H9 (cell line): ENCODE measurements at regions not wholly inside any gene's neighbourhood (a gene's known extent, or its start where the extent isn't known, plus 50 kb on each side); places are given as distances from the start of the nearest gene placed in this dataset.

Experiments used
- DNase-seq: peaks from one replicate; pipeline ENCODE4 v3.0.0-alpha.2; 2017
- H2AFZ ChIP-seq: one replicate; pipeline ENCODE4 v1.6.1; 2013; ENCODE audit warnings: mild to moderate bottlenecking, low read length, control low read depth, moderate library complexity
- H2AK5ac ChIP-seq: 2 replicates; pipeline ENCODE4 v1.6.1; 2013; ENCODE audit warnings: low read length, control low read depth, mixed read lengths; ENCODE audit not compliant: insufficient read length
- H2BK120ac ChIP-seq: one replicate; pipeline ENCODE4 v1.6.1; 2013; ENCODE audit warnings: low read depth, mild to moderate bottlenecking, low read length, control low read depth, inconsistent platforms; ENCODE audit not compliant: poor library complexity, severe bottlenecking
- H2BK12ac ChIP-seq: 2 replicates; pipeline ENCODE4 v1.6.1; 2013; ENCODE audit warnings: low read length, control low read depth, mixed read lengths, low read depth; ENCODE audit not compliant: insufficient read length
- H2BK15ac ChIP-seq: 2 replicates; pipeline ENCODE4 v1.6.1; 2013; ENCODE audit warnings: low read depth, low read length, control low read depth
- H2BK20ac ChIP-seq: one replicate; pipeline ENCODE4 v1.6.1; 2013; ENCODE audit warnings: low read depth, mild to moderate bottlenecking, low read length, control low read depth, inconsistent platforms; ENCODE audit not compliant: poor library complexity, severe bottlenecking
- H2BK5ac ChIP-seq: 2 replicates; pipeline ENCODE4 v1.6.1; 2013; ENCODE audit warnings: low read length, control low read depth, mixed read lengths; ENCODE audit not compliant: insufficient read length
- H3K14ac ChIP-seq: 2 replicates; pipeline ENCODE4 v1.6.1; 2013; ENCODE audit warnings: low read length, control low read depth; ENCODE audit not compliant: insufficient read depth
- H3K18ac ChIP-seq: 2 replicates; pipeline ENCODE4 v1.6.1; 2013; ENCODE audit warnings: low read depth, mild to moderate bottlenecking, mixed read lengths, low read length, control low read depth; ENCODE audit not compliant: insufficient read length
- H3K23ac ChIP-seq: 2 replicates; pipeline ENCODE4 v1.6.1; 2013; ENCODE audit warnings: low read length, control low read depth, mixed read lengths, low read depth; ENCODE audit not compliant: insufficient read length
- H3K23me2 ChIP-seq: 2 replicates; pipeline ENCODE4 v1.6.1; 2013; ENCODE audit warnings: low read depth, mild to moderate bottlenecking, mixed read lengths, low read length, control low read depth; ENCODE audit not compliant: insufficient read length, poor library complexity, severe bottlenecking
- H3K27ac ChIP-seq: 2 replicates; pipeline ENCODE4 v1.5.1; 2013; ENCODE audit warnings: low read length, control low read depth, mixed read lengths, low read depth; ENCODE audit not compliant: insufficient read length
- H3K27me3 ChIP-seq: 2 replicates; pipeline ENCODE4 v1.6.1; 2013; ENCODE audit warnings: low read length, control low read depth, inconsistent platforms; ENCODE audit not compliant: insufficient read depth
- H3K4ac ChIP-seq: 2 replicates; pipeline ENCODE4 v1.6.1; 2013; ENCODE audit warnings: low read depth, mild to moderate bottlenecking, control low read depth, inconsistent platforms, low read length, moderate library complexity
- H3K4me1 ChIP-seq: 2 replicates; pipeline ENCODE4 v1.6.1; 2013; ENCODE audit warnings: low read length, control low read depth, inconsistent platforms; ENCODE audit not compliant: insufficient read depth
- H3K4me2 ChIP-seq: 2 replicates; pipeline ENCODE4 v1.6.1; 2013; ENCODE audit warnings: low read length, control low read depth, mixed read lengths; ENCODE audit not compliant: insufficient read length, insufficient read depth
- H3K56ac ChIP-seq: 2 replicates; pipeline ENCODE4 v1.6.1; 2013; ENCODE audit warnings: low read depth, mild to moderate bottlenecking, mixed read lengths, low read length, control low read depth; ENCODE audit not compliant: insufficient read length
- H3K79me1 ChIP-seq: 2 replicates; pipeline ENCODE4 v1.6.1; 2013; ENCODE audit warnings: low read depth, mild to moderate bottlenecking, moderate library complexity, low read length, control low read depth, inconsistent platforms; ENCODE audit not compliant: insufficient read depth, poor library complexity, severe bottlenecking
- H3K79me2 ChIP-seq: 2 replicates; pipeline ENCODE4 v1.6.1; 2013; ENCODE audit warnings: low read length, control low read depth, inconsistent platforms; ENCODE audit not compliant: insufficient read depth
- H3K9ac ChIP-seq: 2 replicates; pipeline ENCODE4 v1.6.1; 2013; ENCODE audit warnings: low read length, control low read depth, mixed read lengths; ENCODE audit not compliant: insufficient read length; ENCODE audit errors: extremely low read depth
- H3K9me3 ChIP-seq: one replicate; pipeline ENCODE4 v1.6.1; 2013; ENCODE audit warnings: low read depth, low read length, inconsistent platforms; ENCODE audit not compliant: control insufficient read depth
- H3T11ph ChIP-seq: one replicate; pipeline ENCODE4 v1.6.1; 2013; ENCODE audit warnings: mild to moderate bottlenecking, low read length, control low read depth, inconsistent platforms
- H4K20me1 ChIP-seq: one replicate; pipeline ENCODE4 v1.6.1; 2013; ENCODE audit not compliant: control insufficient read depth, insufficient read length, insufficient read depth
- H4K5ac ChIP-seq: 2 replicates; pipeline ENCODE4 v1.6.1; 2013; ENCODE audit warnings: low read depth, mild to moderate bottlenecking, mixed read lengths, low read length, control low read depth; ENCODE audit not compliant: insufficient read length
- H4K8ac ChIP-seq: replicated peaks from 2 replicates; pipeline ENCODE4 v1.6.1; 2013; ENCODE audit warnings: low read length, control low read depth, mixed read lengths, low read depth; ENCODE audit not compliant: insufficient read length
- H4K91ac ChIP-seq: 2 replicates; pipeline ENCODE4 v1.6.1; 2013; ENCODE audit warnings: low read depth, mild to moderate bottlenecking, moderate library complexity, mixed read lengths, low read length, control low read depth; ENCODE audit not compliant: insufficient read length
- H3K27ac Mint-ChIP-seq, 3 experiments: 2 replicates in 2 of 3; 3 replicates in 1 of 3; pipeline ENCODE4 v1.8.0; 2020 to 2021; ENCODE audit warnings: mixed read lengths in 3 of 3, mild to moderate bottlenecking in 1 of 3, moderate library complexity in 1 of 3
- H3K27me3 Mint-ChIP-seq: 2 replicates; pipeline ENCODE4 v1.8.0; 2021; ENCODE audit warnings: low read depth, mild to moderate bottlenecking, moderate library complexity, mixed read lengths
- H3K36me3 Mint-ChIP-seq, 3 experiments: 2 replicates in 2 of 3; 3 replicates in 1 of 3; pipeline ENCODE4 v1.8.0; 2020 to 2021; ENCODE audit warnings: low read depth in 3 of 3, mixed read lengths in 3 of 3; ENCODE audit not compliant: insufficient read depth in 1 of 3
- H3K4me1 Mint-ChIP-seq, 2 experiments: 2 replicates each; pipeline ENCODE4 v1.8.0; 2020; ENCODE audit warnings: mixed read lengths in 2 of 2
- H3K4me3 Mint-ChIP-seq, 2 experiments: 2 replicates in 1 of 2; 3 replicates in 1 of 2; pipeline ENCODE4 v1.8.0; 2020 to 2021; ENCODE audit warnings: mild to moderate bottlenecking in 2 of 2, mixed read lengths in 2 of 2, moderate library complexity in 1 of 2
- H3K9me3 Mint-ChIP-seq, 2 experiments: 2 replicates in 1 of 2; 3 replicates in 1 of 2; pipeline ENCODE4 v1.8.0; 2020; ENCODE audit warnings: mild to moderate bottlenecking in 2 of 2, mixed read lengths in 2 of 2, moderate library complexity in 1 of 2
- CTCF ChIP-seq: fragments of 200-600 bp; sonication (generic); conservative IDR thresholded peaks from 3 replicates; pipeline ENCODE4 v1.8.0; 2021; ENCODE audit warnings: antibody characterized with exemption, mild to moderate bottlenecking
- WGBS: extraction: QIAGEN DNeasy Blood & Tissue Kit; methylation state at CpG from one replicate; pipeline ENCODE4 v1.1.7; 2013; ENCODE audit warnings: missing lambda C conversion rate, low lambda C conversion rate, mixed read lengths; ENCODE audit not compliant: insufficient read length; ENCODE audit errors: extremely low coverage; 5-methylcytosine and 5-hydroxymethylcytosine counted together

DNA sequence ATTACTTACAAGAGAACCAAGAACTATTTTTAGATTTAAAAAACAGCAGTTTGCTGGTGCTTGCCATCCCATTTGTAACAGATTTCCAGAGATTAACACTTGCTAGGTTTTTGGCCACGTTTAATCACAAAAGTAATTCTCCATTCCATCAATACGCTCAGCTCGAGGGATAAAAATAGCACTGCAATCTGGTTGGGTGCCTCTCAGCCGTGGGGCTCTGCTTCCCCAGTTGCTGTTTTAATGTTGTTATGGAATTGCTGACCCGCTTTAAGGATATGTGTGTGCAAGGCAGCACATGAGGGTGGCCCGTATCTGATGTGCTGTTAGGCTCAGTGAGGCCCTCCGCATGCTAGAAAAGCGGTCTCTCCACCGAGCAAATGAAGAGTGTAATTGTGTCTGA is 222.2 kb upstream of the TMEM260 start:
- H4K20me1 ChIP-seq = no peaks in the 10 kb centered on the region
- no peak overlapping the region for H3K4me2 ChIP-seq
- no peak overlapping the region for H2BK20ac ChIP-seq
- WGBS = no CpG with 5 or more reads among the region's 9 CpGs
- H4K8ac ChIP-seq = no peak overlapping the region
- no peak overlapping the region for H3K4ac ChIP-seq
- no peak overlapping the region for H3K9ac ChIP-seq
- H2BK15ac ChIP-seq = no peak overlapping the region
- Mint-ChIP-seq H3K36me3 (no peaks in the 10 kb centered on the region), H3K27me3 (peaks cover 2% of the 10 kb centered on the region; the same call in 1 of the 2 replicates), H3K9me3 (no peaks in the 10 kb centered on the region), H3K4me3 (no peak overlapping the region), H3K27ac (no peak overlapping the region), H3K4me1 (no peaks in the 10 kb centered on the region)
- H3K23ac ChIP-seq = no peak overlapping the region
- no peak overlapping the region for H2BK120ac ChIP-seq
- H3K79me2 ChIP-seq = no peaks in the 10 kb centered on the region
- no peak overlapping the region for H3K14ac ChIP-seq
- H2AK5ac ChIP-seq = no peak overlapping the region
- H3K9me3 ChIP-seq = no peaks in the 10 kb centered on the region
- H3T11ph ChIP-seq = no peak overlapping the region
- H2AFZ ChIP-seq = no peak overlapping the region
- no peaks in the 10 kb centered on the region for H3K23me2 ChIP-seq
- no peak overlapping the region for H2BK5ac ChIP-seq
- no peak for TF ChIP-seq CTCF
- H3K79me1 ChIP-seq = no peaks in the 10 kb centered on the region
- H4K91ac ChIP-seq = no peak overlapping the region
- no peak overlapping the region for H3K27ac ChIP-seq
- H3K27me3 ChIP-seq = no peaks in the 10 kb centered on the region
- H4K5ac ChIP-seq = no peak overlapping the region
- no peak for DNase-seq
- no peak overlapping the region for H3K56ac ChIP-seq
- H3K18ac ChIP-seq = no peak overlapping the region
- H3K4me1 ChIP-seq = no peaks in the 10 kb centered on the region
- H2BK12ac ChIP-seq = no peak overlapping the region
